Heart left ventricle (tissue), 16 donors: ENCODE measurements at regions not wholly inside any gene's neighbourhood (a gene's known extent, or its start where the extent isn't known, plus 50 kb on each side); places are given as distances from the start of the nearest gene placed in this dataset.

Experiments used
- ATAC-seq, 4 donors: fragments of 200-7000 bp; cut with Tn5 transposase; one replicate each; pipeline ENCODE4 v1.9.1; 2020 to 2022; ENCODE audit warnings: moderate library complexity in 4 of 4, mild to moderate bottlenecking in 3 of 4, moderate number of reproducible peaks in 1 of 4
- DNase-seq, 5 donors: peaks; one replicate each; pipeline ENCODE4 v3.0.0-alpha.2; 2020
- H3K27ac ChIP-seq, 12 donors: fragments of 200-600 bp; sonication (generic) in 4 of 12; one replicate each; pipeline versions ENCODE4 v1.5.0 to v1.8.0; 2016 to 2022; ENCODE audit warnings: mild to moderate bottlenecking in 2 of 12
- H3K27me3 ChIP-seq, 9 donors: fragments of 200-600 bp; sonication (generic) in 2 of 9; one replicate each; pipeline versions ENCODE4 v1.5.1 to v1.8.0; 2016 to 2022; ENCODE audit warnings: mild to moderate bottlenecking in 3 of 9
- H3K36me3 ChIP-seq, 9 donors: fragments of 200-600 bp; sonication (generic) in 2 of 9; one replicate each; pipeline versions ENCODE4 v1.5.0 to v1.8.0; 2018 to 2022; ENCODE audit warnings: mild to moderate bottlenecking in 2 of 9
- H3K4me1 ChIP-seq, 12 donors: fragments of 200-600 bp; sonication (generic) in 4 of 12; one replicate each; pipeline versions ENCODE4 v1.5.0 to v1.8.0; 2016 to 2022; ENCODE audit warnings: mild to moderate bottlenecking in 3 of 12
- H3K4me3 ChIP-seq, 12 donors: fragments of 200-600 bp; sonication (generic) in 4 of 12; one replicate each; pipeline versions ENCODE4 v1.5.0 to v1.8.0; 2017 to 2022; ENCODE audit warnings: mild to moderate bottlenecking in 9 of 12, moderate library complexity in 4 of 12
- H3K9me3 ChIP-seq, 12 donors: fragments of 200-600 bp; sonication (generic) in 4 of 12; one replicate each; pipeline versions ENCODE4 v1.5.0 to v1.8.0; 2016 to 2022; ENCODE audit warnings: mild to moderate bottlenecking in 1 of 12
- CTCF ChIP-seq, 12 donors: fragments of 200-600 bp; sonication (generic) in 4 of 12; IDR thresholded peaks; one replicate each; pipeline versions ENCODE4 v1.5.0 to v1.8.0; 2018 to 2022; ENCODE audit warnings: antibody characterized with exemption in 12 of 12, mild to moderate bottlenecking in 5 of 12
- POLR2A ChIP-seq, 2 donors: fragments of 450-650 bp; IDR thresholded peaks; one replicate each; pipeline ENCODE4 v1.6.1; 2017; ENCODE audit warnings: antibody characterized with exemption in 2 of 2, mild to moderate bottlenecking in 2 of 2, moderate library complexity in 2 of 2
- WGBS, 4 donors: extraction: QIAGEN DNeasy Blood & Tissue Kit in 2 of 4; methylation state at CpG; one replicate each; pipeline versions ENCODE4 v1.1.5 to v1.1.7; 2013 to 2018; 5-methylcytosine and 5-hydroxymethylcytosine counted together
- intact Hi-C, 10 donors: fragments of 100-400 bp; cut with DNase I; formaldehyde crosslinking; loops; one replicate each; pipeline versions ENCODE4 v1.11.1 to v1.14.2; 2022
- donor health status: ischemic (EF 13 %, LVEDD 7.1; RV severe dilation, severe dysfunction).
- donor health status: healthy with polysubstance abuse.
- donor health status: DM: no; HTN: yes; CAD: no.
- donor health status: DM: no; HTN: no; CAD: no.
- donor health status: ischemic (EF 25% LVEDD 6.9; RV normal size, moderate dysfunction).
- donor health status: ischemic (EF 25% LVEDD 5.7; RV mildly dilated, moderate dysfunction).
- donor health status: healthy.
- donor health status: DM: yes; HTN: yes; CAD: no.
- donor health status: ischemic (EF 35%, LVEDD 5.7; RV mildly dilated, moderate dysfunction).
- donor health status: nonischemic (EF 11% LVEDD 7.7; RV severe dilation, severe dysfunction).
- donor health status: DM: yes; HTN: yes; CAD: no.
- donor health status: PGD.
- donor health status: ischemic (EF 29% LVEDD 5.4; RV normal size, mild dysfunction).
- donor health status: nonischemic (EF 23%, LVEDD 6.1; RV moderate dilation, normal function).

GRCh38 chr14:98175881-98176280, 1096.1 kb downstream of the BCL11B start:
- H3K27me3 ChIP-seq, result no peaks in the 10 kb centered on the region
- no peaks in the 10 kb centered on the region for H3K9me3 ChIP-seq
- ATAC-seq (no peak), DNase-seq (no peak)
- no peak overlapping the region for H3K27ac ChIP-seq
- H3K4me3 ChIP-seq, result no peak overlapping the region
- intact Hi-C loops, result no loop called here
- 67 to 82% (median 76%) methylated on average over 5 of the region's 5 CpGs for whole genome bisulfite sequencing, 4 donors
- no peaks in the 10 kb centered on the region for H3K36me3 ChIP-seq
- TF ChIP-seq CTCF (IDR thresholded peaks at IDR 0.05) (no peak), POLR2A (IDR thresholded peaks at IDR 0.05) (no peak)
- H3K4me1 ChIP-seq, result no peaks in the 10 kb centered on the region

GRCh38 chr14:98176892-98177291, 1095.1 kb downstream of the BCL11B start:
- Histone ChIP-seq H3K9me3 (no peaks in the 10 kb centered on the region), H3K36me3 (no peaks in the 10 kb centered on the region), H3K4me1 (no peaks in the 10 kb centered on the region), H3K27me3 (no peaks in the 10 kb centered on the region), H3K27ac (no peak overlapping the region), H3K4me3 (no peak overlapping the region)
- 58 to 72% (median 67%) methylated on average over 3 of the region's 3 CpGs for WGBS, 4 donors
- intact Hi-C loops, result no loop called here
- TF ChIP-seq CTCF (IDR thresholded peaks at IDR 0.05) (no peak), POLR2A (IDR thresholded peaks at IDR 0.05) (no peak)
- no peak for DNase-seq
- ATAC-seq, result no peak

GRCh38 chr14:98177551-98177950, 1094.4 kb downstream of the BCL11B start:
- TF ChIP-seq CTCF (IDR thresholded peaks at IDR 0.05) (no peak), POLR2A (IDR thresholded peaks at IDR 0.05) (no peak)
- no peaks in the 10 kb centered on the region for H3K36me3 ChIP-seq
- no peak for ATAC-seq
- H3K9me3 ChIP-seq, result no peaks in the 10 kb centered on the region
- no peaks in the 10 kb centered on the region for H3K4me1 ChIP-seq
- no peaks in the 10 kb centered on the region for H3K27me3 ChIP-seq
- H3K4me3 ChIP-seq, result no peak overlapping the region
- no peak for DNase-seq
- no peak overlapping the region for H3K27ac ChIP-seq
- intact Hi-C loops, result no loop called here
- 30 to 54% (median 50%) methylated on average over 1 of the region's 1 CpG for WGBS, 4 donors

- H3K27me3 ChIP-seq, result peaks cover 0 to 9% (median 0%) of the 10 kb centered on the region in 9 donors
- H3K36me3 ChIP-seq, result no peaks in the 10 kb centered on the region
- no peak overlapping the region for H3K27ac ChIP-seq
- no peaks in the 10 kb centered on the region for H3K9me3 ChIP-seq
- intact Hi-C loops, result no loop called here
- WGBS, 4 donors, result 66 to 72% (median 67%) methylated on average over 7 of the region's 7 CpGs
- DNase-seq, result no peak
- no peak for ATAC-seq
- TF ChIP-seq CTCF (IDR thresholded peaks at IDR 0.05) (no peak), POLR2A (IDR thresholded peaks at IDR 0.05) (no peak)
- H3K4me1 ChIP-seq, result no peaks in the 10 kb centered on the region
- H3K4me3 ChIP-seq, result no peak overlapping the region
Observed at GRCh38 chr14:98181241-98181640, 1090.8 kb downstream of the BCL11B start.
